GM18517 (cell line): ENCODE measurements at regions not wholly inside any gene's neighbourhood (a gene's known extent, or its start where the extent isn't known, plus 50 kb on each side); places are given as distances from the start of the nearest gene placed in this dataset.
"Not testable (repeated sequence)": the region's sequence is repeated elsewhere in the genome, so short reads cannot be mapped to it uniquely, and the experiment has no call there.

ENCODE experiments used
- ATAC-seq: cut with Tn5 transposase; IDR thresholded peaks from one replicate; pipeline ENCODE4 v1.9.1; 2021; ENCODE audit warnings: mild to moderate bottlenecking, moderate library complexity; ENCODE audit not compliant: unreplicated experiment

- ATAC-seq: no peak
Measured at GRCh38 chr7:113197274-113197673, 78.9 kb upstream of the SMIM30 start.

GRCh38 chr7:113188396-113188795, 70.0 kb upstream of the SMIM30 start:
- no peak for ATAC-seq

GRCh38 chr7:113179313-113179712, 61.0 kb upstream of the SMIM30 start:
- no peak for ATAC-seq

- ATAC-seq: no peak
Measured at GRCh38 chr7:113176836-113177235, 58.5 kb upstream of the SMIM30 start.

GRCh38 chr7:113176180-113176579, 57.8 kb upstream of the SMIM30 start:
- not testable (repeated sequence) for ATAC-seq

- ATAC-seq: no peak
Measured at GRCh38 chr7:113175525-113176104, 57.3 kb upstream of the SMIM30 start.

GRCh38 chr7:113172726-113173125, 54.4 kb upstream of the SMIM30 start:
- no peak for ATAC-seq

- no peak for ATAC-seq
Measured at GRCh38 chr7:113170591-113170990, 52.2 kb upstream of the SMIM30 start.
